ENCODE measurements at regions not wholly inside any gene's neighbourhood (a gene's known extent, or its start where the extent isn't known, plus 50 kb on each side); places are given as distances from the start of the nearest gene placed in this dataset.
"Not testable (repeated sequence)": the region's sequence is repeated elsewhere in the genome, so short reads cannot be mapped to it uniquely, and the experiment has no call there.

GRCh38 chr12:9349888-9350885 lies 142.0 kb upstream of the PZP start:
- ATAC-seq (ENCODE audit: poor library complexity): peak; percentile 43
- DNase-seq: no peak
- intact Hi-C loops (cut with DNase I): no loop called here

GRCh38 chr12:9348906-9349518 lies 140.8 kb upstream of the PZP start:
- DNase-seq (no peak), ATAC-seq (ENCODE audit: poor library complexity) (no peak)
- intact Hi-C loops (cut with DNase I): no loop called here

GRCh38 chr12:9347328-9348127 lies 139.3 kb upstream of the PZP start:
- ATAC-seq (ENCODE audit: poor library complexity): no peak
- DNase-seq: no peak
- intact Hi-C loops (cut with DNase I): no loop called here

- intact Hi-C loops (cut with DNase I): no loop called here
- no peak for ATAC-seq (ENCODE audit: poor library complexity)
- DNase-seq: peak; percentile 65
Observed at GRCh38 chr12:9346866-9347327, 138.7 kb upstream of the PZP start.

- intact Hi-C loops (cut with DNase I): no loop called here
- ATAC-seq (ENCODE audit: poor library complexity) (no peak), DNase-seq (no peak)
Observed at GRCh38 chr12:9345171-9345570, 137.0 kb upstream of the PZP start.

- no peak for DNase-seq
- ATAC-seq (ENCODE audit: poor library complexity): no peak
- intact Hi-C loops (cut with DNase I): no loop called here
Observed at GRCh38 chr12:9344541-9344940, 136.3 kb upstream of the PZP start.

GRCh38 chr12:9343731-9344130 lies 135.5 kb upstream of the PZP start:
- intact Hi-C loops (cut with DNase I): no loop called here
- no peak for ATAC-seq (ENCODE audit: poor library complexity)

GRCh38 chr12:9342614-9343353 lies 134.6 kb upstream of the PZP start:
- no peak for ATAC-seq (ENCODE audit: poor library complexity)
- intact Hi-C loops (cut with DNase I): no loop called here
- DNase-seq: no peak

More at GRCh38 chr12:9343731-9344130, 135.5 kb upstream of the PZP start:
- DNase-seq: no peak

- ATAC-seq (ENCODE audit: poor library complexity) (no peak), DNase-seq (no peak)
- intact Hi-C loops (cut with DNase I): no loop called here
Observed at GRCh38 chr12:9341260-9341585, 133.0 kb upstream of the PZP start.

- ATAC-seq (ENCODE audit: poor library complexity) (no peak), DNase-seq (no peak)
- intact Hi-C loops (cut with DNase I): no loop called here
Observed at GRCh38 chr12:9340422-9341259, 132.4 kb upstream of the PZP start.

- intact Hi-C loops (cut with DNase I): no loop called here
- ATAC-seq (ENCODE audit: poor library complexity) (no peak), DNase-seq (no peak)
Observed at GRCh38 chr12:9337656-9338055, 129.5 kb upstream of the PZP start.

GRCh38 chr12:9336375-9337011 lies 128.3 kb upstream of the PZP start:
- DNase-seq; intact Hi-C loops (cut with DNase I); ATAC-seq (ENCODE audit: poor library complexity): not testable (repeated sequence)

- no peak for DNase-seq
- no peak for ATAC-seq (ENCODE audit: poor library complexity)
- intact Hi-C loops (cut with DNase I): no loop called here
Observed at GRCh38 chr12:9335867-9336266, 127.7 kb upstream of the PZP start.

GRCh38 chr12:9334964-9335363 lies 126.8 kb upstream of the PZP start:
- DNase-seq (no peak), ATAC-seq (ENCODE audit: poor library complexity) (no peak)
- intact Hi-C loops (cut with DNase I): no loop called here

GRCh38 chr12:9334041-9334692 lies 126.0 kb upstream of the PZP start:
- DNase-seq (no peak), ATAC-seq (ENCODE audit: poor library complexity) (no peak)
- intact Hi-C loops (cut with DNase I): no loop called here

GRCh38 chr12:9333161-9333560 lies 125.0 kb upstream of the PZP start:
- intact Hi-C loops (cut with DNase I): no loop called here
- ATAC-seq (ENCODE audit: poor library complexity) (no peak), DNase-seq (no peak)

- intact Hi-C loops (cut with DNase I): no loop called here
- DNase-seq (no peak), ATAC-seq (ENCODE audit: poor library complexity) (no peak)
Observed at GRCh38 chr12:9332564-9332963, 124.4 kb upstream of the PZP start.

Measured in Right ventricle myocardium superior (tissue), 1 donor.